PFSK-1 (cell line): ENCODE measurements at regions not wholly inside any gene's neighbourhood (a gene's known extent, or its start where the extent isn't known, plus 50 kb on each side); places are given as distances from the start of the nearest gene placed in this dataset.

Source experiments
- FOXP2 ChIP-seq: optimal IDR thresholded peaks from 2 replicates; pipeline ENCODE3; 2011; ENCODE audit warnings: borderline replicate concordance, control low read depth, inconsistent platforms; ENCODE audit not compliant: insufficient read depth; ENCODE audit errors: extremely low read length, extremely low read depth
- POLR2AphosphoS5 ChIP-seq: IDR thresholded peaks from 2 replicates; pipeline ENCODE4 v1.6.1; 2012; ENCODE audit warnings: low read depth, mild to moderate bottlenecking, control low read depth, low read length, moderate library complexity
- REST ChIP-seq, 2 experiments: IDR thresholded peaks; 2 replicates each; pipeline versions ENCODE4 v1.6.1 to v1.8.0; 2011 to 2012; ENCODE audit warnings: low read depth in 2 of 2, low read length in 2 of 2, control low read depth in 1 of 2, inconsistent platforms in 1 of 2, mild to moderate bottlenecking in 1 of 2, moderate library complexity in 1 of 2; ENCODE audit not compliant: insufficient read depth in 1 of 2
- SIN3A ChIP-seq: IDR thresholded peaks from 2 replicates; pipeline ENCODE4 v1.6.1; 2012; ENCODE audit warnings: mild to moderate bottlenecking, low read length, moderate library complexity, borderline replicate concordance; ENCODE audit not compliant: insufficient read depth
- TAF1 ChIP-seq: IDR thresholded peaks from 2 replicates; pipeline ENCODE4 v1.6.1; 2012; ENCODE audit warnings: low read length, control low read depth, borderline replicate concordance; ENCODE audit not compliant: insufficient read depth

- TF ChIP-seq FOXP2 = no peak
- TF ChIP-seq TAF1 = no peak
Observed at GRCh38 chr4:74539044-74539790, 94.3 kb downstream of the AREG start.

GRCh38 chr4:74540193-74540592 lies 95.3 kb downstream of the AREG start:
- TF ChIP-seq FOXP2 (no peak), REST (IDR thresholded peaks at IDR 0.05; ENCODE audit: insufficient read depth in 1 of 2, low read depth in 2 of 2, low read length in 2 of 2) (no peak), SIN3A (no peak), POLR2AphosphoS5 (no peak), TAF1 (no peak)

GRCh38 chr4:74541667-74542066 lies 96.7 kb downstream of the AREG start:
- TF ChIP-seq SIN3A = no peak
- TF ChIP-seq TAF1 = no peak
- TF ChIP-seq POLR2AphosphoS5 = no peak
- no peak for TF ChIP-seq REST (IDR thresholded peaks at IDR 0.05; ENCODE audit: insufficient read depth in 1 of 2, low read depth in 2 of 2, low read length in 2 of 2)
- TF ChIP-seq FOXP2 = no peak

- TF ChIP-seq TAF1 (no peak), FOXP2 (no peak), REST (IDR thresholded peaks at IDR 0.05; ENCODE audit: insufficient read depth in 1 of 2, low read depth in 2 of 2, low read length in 2 of 2) (no peak), POLR2AphosphoS5 (no peak), SIN3A (no peak)
Observed at GRCh38 chr4:74543231-74543781, 98.4 kb downstream of the AREG start.

- TF ChIP-seq POLR2AphosphoS5 (no peak), FOXP2 (no peak), REST (IDR thresholded peaks at IDR 0.05; ENCODE audit: insufficient read depth in 1 of 2, low read depth in 2 of 2, low read length in 2 of 2) (no peak)
Observed at GRCh38 chr4:74543983-74544382, 99.0 kb downstream of the AREG start.
